ENCODE measurements at regions not wholly inside any gene's neighbourhood (a gene's known extent, or its start where the extent isn't known, plus 50 kb on each side); places are given as distances from the start of the nearest gene placed in this dataset.

- Histone ChIP-seq H3K9me3 (ENCODE audit: insufficient read depth, low read length) (no peaks in the 10 kb centered on the region), H3K27me3 (ENCODE audit: low read depth, low read length) (no peaks in the 10 kb centered on the region), H3K27ac (ENCODE audit: low read length) (no peak overlapping the region), H2AFZ (ENCODE audit: low read depth, low read length) (no peak overlapping the region), H3K36me3 (replicated peaks; ENCODE audit: low read depth, low read length) (no peaks in the 10 kb centered on the region), H3K4me3 (ENCODE audit: low read length) (no peak overlapping the region), H3K4me2 (ENCODE audit: low read length) (no peak overlapping the region), H4K20me1 (ENCODE audit: insufficient read depth, low read length) (no peaks in the 10 kb centered on the region), H3K9ac (ENCODE audit: low read length) (no peak overlapping the region), H3K79me2 (ENCODE audit: low read length) (no peaks in the 10 kb centered on the region), H3K4me1 (ENCODE audit: low read length) (no peaks in the 10 kb centered on the region)
- TF ChIP-seq CTCF (IDR thresholded peaks at IDR 0.05; ENCODE audit: low read depth, low read length) (no peak), EZH2phosphoT487 (IDR thresholded peaks at IDR 0.05; ENCODE audit: low read depth) (no peak)
Measured at GRCh38 chr12:30461026-30461615, 234.5 kb downstream of the IPO8 start.

GRCh38 chr12:30458453-30458852 is 237.2 kb downstream of the IPO8 start:
- Histone ChIP-seq H3K79me2 (ENCODE audit: low read length) (no peaks in the 10 kb centered on the region), H3K4me2 (ENCODE audit: low read length) (no peak overlapping the region), H3K27ac (ENCODE audit: low read length) (no peak overlapping the region), H3K4me3 (ENCODE audit: low read length) (no peak overlapping the region), H3K9ac (ENCODE audit: low read length) (no peak overlapping the region), H4K20me1 (ENCODE audit: insufficient read depth, low read length) (no peaks in the 10 kb centered on the region), H3K9me3 (ENCODE audit: insufficient read depth, low read length) (no peaks in the 10 kb centered on the region), H3K36me3 (replicated peaks; ENCODE audit: low read depth, low read length) (no peaks in the 10 kb centered on the region), H3K27me3 (ENCODE audit: low read depth, low read length) (no peaks in the 10 kb centered on the region), H3K4me1 (ENCODE audit: low read length) (no peaks in the 10 kb centered on the region), H2AFZ (ENCODE audit: low read depth, low read length) (no peak overlapping the region)
- no peak for TF ChIP-seq EZH2phosphoT487 (IDR thresholded peaks at IDR 0.05; ENCODE audit: low read depth)
- TF ChIP-seq CTCF (IDR thresholded peaks at IDR 0.05; ENCODE audit: low read depth, low read length), result no peak

- H3K4me2 ChIP-seq (ENCODE audit: low read length), result no peak overlapping the region
- H4K20me1 ChIP-seq (ENCODE audit: insufficient read depth, low read length), result no peaks in the 10 kb centered on the region
- no peak overlapping the region for H2AFZ ChIP-seq (ENCODE audit: low read depth, low read length)
Measured at GRCh38 chr12:30457621-30458289, 237.9 kb downstream of the IPO8 start.

More at GRCh38 chr12:30457621-30458289, 237.9 kb downstream of the IPO8 start:
- TF ChIP-seq CTCF (IDR thresholded peaks at IDR 0.05; ENCODE audit: low read depth, low read length), result no peak
- no peak for TF ChIP-seq EZH2phosphoT487 (IDR thresholded peaks at IDR 0.05; ENCODE audit: low read depth)
- no peak overlapping the region for H3K27ac ChIP-seq (ENCODE audit: low read length)
- no peak overlapping the region for H3K4me3 ChIP-seq (ENCODE audit: low read length)
- no peak overlapping the region for H3K9ac ChIP-seq (ENCODE audit: low read length)
- no peaks in the 10 kb centered on the region for H3K27me3 ChIP-seq (ENCODE audit: low read depth, low read length)
- H3K79me2 ChIP-seq (ENCODE audit: low read length), result no peaks in the 10 kb centered on the region
- no peaks in the 10 kb centered on the region for H3K36me3 ChIP-seq (replicated peaks; ENCODE audit: low read depth, low read length)
- no peaks in the 10 kb centered on the region for H3K4me1 ChIP-seq (ENCODE audit: low read length)
- H3K9me3 ChIP-seq (ENCODE audit: insufficient read depth, low read length), result no peaks in the 10 kb centered on the region

Measured in OCI-LY3 (cell line).